ENCODE measurements at regions not wholly inside any gene's neighbourhood (a gene's known extent, or its start where the extent isn't known, plus 50 kb on each side); places are given as distances from the start of the nearest gene placed in this dataset.
"Not testable (repeated sequence)": the region's sequence is repeated elsewhere in the genome, so short reads cannot be mapped to it uniquely, and the experiment has no call there.

GRCh38 chr11:21658654-21659193 lies 534.2 kb upstream of the ANO5 start:
- no peak for DNase-seq (ENCODE audit: low read depth)
- TF ChIP-seq CTCF (IDR thresholded peaks at IDR 0.05; ENCODE audit: low read length, missing control alignments), result no peak
- H3K4me3 ChIP-seq (replicated peaks; ENCODE audit: low read depth, low read length), result no peak overlapping the region

GRCh38 chr11:21659377-21659776 lies 533.5 kb upstream of the ANO5 start:
- not testable (repeated sequence) for H3K4me3 ChIP-seq (replicated peaks; ENCODE audit: low read depth, low read length); DNase-seq (ENCODE audit: low read depth)

- no peak for TF ChIP-seq CTCF (IDR thresholded peaks at IDR 0.05; ENCODE audit: low read length, missing control alignments)
- no peak overlapping the region for H3K4me3 ChIP-seq (replicated peaks; ENCODE audit: low read depth, low read length)
- DNase-seq (ENCODE audit: low read depth), result no peak
Observed at GRCh38 chr11:21659961-21660360, 532.9 kb upstream of the ANO5 start.

- TF ChIP-seq CTCF (IDR thresholded peaks at IDR 0.05; ENCODE audit: low read length, missing control alignments), result no peak
- DNase-seq (ENCODE audit: low read depth), result no peak
- H3K4me3 ChIP-seq (replicated peaks; ENCODE audit: low read depth, low read length), result no peak overlapping the region
Observed at GRCh38 chr11:21675049-21675616, 517.8 kb upstream of the ANO5 start.

GRCh38 chr11:21687643-21688042 lies 505.2 kb upstream of the ANO5 start:
- DNase-seq (ENCODE audit: low read depth), result no peak
- no peak for TF ChIP-seq CTCF (IDR thresholded peaks at IDR 0.05; ENCODE audit: low read length, missing control alignments)
- H3K4me3 ChIP-seq (replicated peaks; ENCODE audit: low read depth, low read length), result no peak overlapping the region

- TF ChIP-seq CTCF (IDR thresholded peaks at IDR 0.05; ENCODE audit: low read length, missing control alignments), result no peak
- no peak for DNase-seq (ENCODE audit: low read depth)
- no peak overlapping the region for H3K4me3 ChIP-seq (replicated peaks; ENCODE audit: low read depth, low read length)
Observed at GRCh38 chr11:21704539-21704938, 488.3 kb upstream of the ANO5 start.

- H3K4me3 ChIP-seq (replicated peaks; ENCODE audit: low read depth, low read length), result no peak overlapping the region
- TF ChIP-seq CTCF (IDR thresholded peaks at IDR 0.05; ENCODE audit: low read length, missing control alignments), result no peak
- DNase-seq (ENCODE audit: low read depth), result no peak
Observed at GRCh38 chr11:21707116-21707739, 485.7 kb upstream of the ANO5 start.
